MM.1S (cell line): ENCODE measurements at regions not wholly inside any gene's neighbourhood (a gene's known extent, or its start where the extent isn't known, plus 50 kb on each side); places are given as distances from the start of the nearest gene placed in this dataset.

ENCODE experiments used
- EZH2 ChIP-seq: fragments of 300-600 bp; sonication (generic); optimal IDR thresholded peaks from 2 replicates; pipeline ENCODE3; 2017; ENCODE audit warnings: low read depth, mild to moderate bottlenecking, antibody characterized with exemption, low read length, mixed read lengths
- EZH2phosphoT487 ChIP-seq: fragments of 300-600 bp; sonication (generic); IDR thresholded peaks from 2 replicates; pipeline ENCODE4 v1.6.1; 2018; ENCODE audit warnings: antibody characterized with exemption, low read length
- TF ChIP-seq, protein P1 (sequence below): fragments of 300-600 bp; sonication (generic); IDR thresholded peaks from 2 replicates; pipeline ENCODE4 v1.5.1; 2016; ENCODE audit warnings: antibody characterized with exemption, low read length, mixed read lengths

DNA sequence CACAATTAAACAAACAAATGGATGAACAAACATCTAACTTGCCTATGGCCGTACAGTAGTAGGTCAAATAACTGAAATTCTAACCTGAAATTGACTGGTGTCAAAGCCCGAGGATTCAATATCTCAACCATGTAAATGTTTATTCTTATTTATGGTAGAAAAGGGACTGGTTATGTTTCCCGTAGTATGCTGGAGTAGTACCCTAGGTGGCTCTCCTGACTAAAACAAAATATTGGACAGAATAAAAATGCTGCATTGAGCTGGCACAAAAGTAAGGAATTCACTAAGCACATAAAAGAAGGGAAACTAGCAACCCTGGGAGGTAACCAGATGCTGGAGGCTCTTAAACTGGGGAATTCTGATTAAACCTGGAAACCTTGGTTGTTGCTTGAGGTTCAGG is 117.1 kb upstream of the PREP start:
- TF ChIP-seq, protein P1, sequence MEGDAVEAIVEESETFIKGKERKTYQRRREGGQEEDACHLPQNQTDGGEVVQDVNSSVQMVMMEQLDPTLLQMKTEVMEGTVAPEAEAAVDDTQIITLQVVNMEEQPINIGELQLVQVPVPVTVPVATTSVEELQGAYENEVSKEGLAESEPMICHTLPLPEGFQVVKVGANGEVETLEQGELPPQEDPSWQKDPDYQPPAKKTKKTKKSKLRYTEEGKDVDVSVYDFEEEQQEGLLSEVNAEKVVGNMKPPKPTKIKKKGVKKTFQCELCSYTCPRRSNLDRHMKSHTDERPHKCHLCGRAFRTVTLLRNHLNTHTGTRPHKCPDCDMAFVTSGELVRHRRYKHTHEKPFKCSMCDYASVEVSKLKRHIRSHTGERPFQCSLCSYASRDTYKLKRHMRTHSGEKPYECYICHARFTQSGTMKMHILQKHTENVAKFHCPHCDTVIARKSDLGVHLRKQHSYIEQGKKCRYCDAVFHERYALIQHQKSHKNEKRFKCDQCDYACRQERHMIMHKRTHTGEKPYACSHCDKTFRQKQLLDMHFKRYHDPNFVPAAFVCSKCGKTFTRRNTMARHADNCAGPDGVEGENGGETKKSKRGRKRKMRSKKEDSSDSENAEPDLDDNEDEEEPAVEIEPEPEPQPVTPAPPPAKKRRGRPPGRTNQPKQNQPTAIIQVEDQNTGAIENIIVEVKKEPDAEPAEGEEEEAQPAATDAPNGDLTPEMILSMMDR, result no peak
- TF ChIP-seq EZH2, result no peak
- TF ChIP-seq EZH2phosphoT487, result no peak
